SK-N-SH treated with all-trans-retinoic acid at 6 μM for 48 hours (cell line): ENCODE measurements at regions not wholly inside any gene's neighbourhood (a gene's known extent, or its start where the extent isn't known, plus 50 kb on each side); places are given as distances from the start of the nearest gene placed in this dataset.

ENCODE experiments used
- ATAC-seq: fragments of 200-7000 bp; cut with Tn5 transposase; 3 replicates; pipeline ENCODE4 v1.9.1; 2020; ENCODE audit warnings: mild to moderate bottlenecking, moderate library complexity
- ARNTL ChIP-seq: fragments of 450-650 bp; formaldehyde crosslinking; IDR thresholded peaks from 2 replicates; pipeline ENCODE4 v1.5.0; 2020; ENCODE audit warnings: low read depth, mild to moderate bottlenecking, moderate library complexity, borderline replicate concordance
- BACH2 ChIP-seq: fragments of 250-450 bp; sonication (Bioruptor Pico); IDR thresholded peaks from 2 replicates; pipeline ENCODE4 v1.9.0; 2021; ENCODE audit warnings: mild to moderate bottlenecking, borderline replicate concordance
- CSDC2 ChIP-seq: fragments of 250-450 bp; sonication (Bioruptor Pico); IDR thresholded peaks from 2 replicates; pipeline ENCODE4 v1.5.0; 2020; ENCODE audit warnings: mild to moderate bottlenecking, moderate library complexity
- ESRRG ChIP-seq: fragments of 250-450 bp; sonication (Bioruptor Pico); IDR thresholded peaks from 2 replicates; pipeline ENCODE4 v1.6.1; 2021; ENCODE audit warnings: mild to moderate bottlenecking
- GLIS3 ChIP-seq: fragments of 250-450 bp; sonication (Bioruptor Pico); IDR thresholded peaks from 2 replicates; pipeline ENCODE4 v1.5.0; 2020; ENCODE audit warnings: mild to moderate bottlenecking, moderate library complexity
- ISL1 ChIP-seq: fragments of 250-450 bp; sonication (Bioruptor Pico); IDR thresholded peaks from 2 replicates; pipeline ENCODE4 v2.1.2; 2022; ENCODE audit warnings: mild to moderate bottlenecking, moderate library complexity
- OSR1 ChIP-seq: fragments of 250-450 bp; sonication (Bioruptor Pico); IDR thresholded peaks from 2 replicates; pipeline ENCODE4 v1.8.0; 2022; ENCODE audit warnings: moderate library complexity, mild to moderate bottlenecking, inconsistent platforms
- POU6F1 ChIP-seq: fragments of 250-450 bp; sonication (Bioruptor Pico); IDR thresholded peaks from 2 replicates; pipeline ENCODE4 v1.8.0; 2021; ENCODE audit warnings: low read depth, mild to moderate bottlenecking, moderate library complexity, borderline replicate concordance
- PPARA ChIP-seq: fragments of 250-450 bp; sonication (Bioruptor Pico); IDR thresholded peaks from 2 replicates; pipeline ENCODE4 v1.5.0; 2020; ENCODE audit warnings: mild to moderate bottlenecking, borderline replicate concordance
- RARB ChIP-seq: fragments of 250-450 bp; sonication (Bioruptor Pico); IDR thresholded peaks from 2 replicates; pipeline ENCODE4 v1.8.0; 2021; ENCODE audit warnings: mild to moderate bottlenecking, moderate library complexity
- SNAI2 ChIP-seq: fragments of 250-450 bp; sonication (Bioruptor Pico); IDR thresholded peaks from 2 replicates; pipeline ENCODE4 v1.5.0; 2020; ENCODE audit warnings: mild to moderate bottlenecking, moderate library complexity
- TCF4 ChIP-seq: fragments of 250-450 bp; sonication (Bioruptor Pico); IDR thresholded peaks from 2 replicates; pipeline ENCODE4 v1.8.0; 2021; ENCODE audit warnings: mild to moderate bottlenecking, moderate library complexity, borderline replicate concordance
- TOX ChIP-seq: fragments of 250-450 bp; sonication (Bioruptor Pico); IDR thresholded peaks from 2 replicates; pipeline ENCODE4 v1.8.0; 2021; ENCODE audit warnings: mild to moderate bottlenecking, moderate library complexity, borderline replicate concordance
- ZC3H10 ChIP-seq: fragments of 250-450 bp; sonication (Bioruptor Pico); IDR thresholded peaks from 2 replicates; pipeline ENCODE4 v1.5.1; 2021; ENCODE audit warnings: mild to moderate bottlenecking, moderate library complexity
- ZFP30 ChIP-seq: fragments of 450-650 bp; formaldehyde crosslinking; IDR thresholded peaks from 2 replicates; pipeline ENCODE4 v1.5.0; 2022; ENCODE audit warnings: mild to moderate bottlenecking, moderate library complexity
- ZNF565 ChIP-seq: fragments of 450-650 bp; formaldehyde crosslinking; conservative IDR thresholded peaks from 2 replicates; pipeline ENCODE4 v1.5.0; 2020; ENCODE audit warnings: low read depth, mild to moderate bottlenecking, moderate library complexity
- ZNF70 ChIP-seq: fragments of 450-650 bp; formaldehyde crosslinking; IDR thresholded peaks from 2 replicates; pipeline ENCODE4 v1.5.0; 2020; ENCODE audit warnings: mild to moderate bottlenecking, moderate library complexity
- ZNF8 ChIP-seq: fragments of 450-650 bp; formaldehyde crosslinking; IDR thresholded peaks from 2 replicates; pipeline ENCODE4 v1.5.0; 2020; ENCODE audit warnings: mild to moderate bottlenecking, moderate library complexity
- TF ChIP-seq, protein P1 (sequence below): fragments of 250-450 bp; sonication (Bioruptor Pico); IDR thresholded peaks from 2 replicates; pipeline ENCODE4 v1.8.0; 2020; ENCODE audit warnings: mild to moderate bottlenecking, moderate library complexity, borderline replicate concordance
- TF ChIP-seq, protein P2 (sequence below): fragments of 250-450 bp; sonication (Bioruptor Pico); IDR thresholded peaks from 2 replicates; pipeline ENCODE4 v1.5.1; 2021; ENCODE audit warnings: mild to moderate bottlenecking, moderate library complexity

DNA sequence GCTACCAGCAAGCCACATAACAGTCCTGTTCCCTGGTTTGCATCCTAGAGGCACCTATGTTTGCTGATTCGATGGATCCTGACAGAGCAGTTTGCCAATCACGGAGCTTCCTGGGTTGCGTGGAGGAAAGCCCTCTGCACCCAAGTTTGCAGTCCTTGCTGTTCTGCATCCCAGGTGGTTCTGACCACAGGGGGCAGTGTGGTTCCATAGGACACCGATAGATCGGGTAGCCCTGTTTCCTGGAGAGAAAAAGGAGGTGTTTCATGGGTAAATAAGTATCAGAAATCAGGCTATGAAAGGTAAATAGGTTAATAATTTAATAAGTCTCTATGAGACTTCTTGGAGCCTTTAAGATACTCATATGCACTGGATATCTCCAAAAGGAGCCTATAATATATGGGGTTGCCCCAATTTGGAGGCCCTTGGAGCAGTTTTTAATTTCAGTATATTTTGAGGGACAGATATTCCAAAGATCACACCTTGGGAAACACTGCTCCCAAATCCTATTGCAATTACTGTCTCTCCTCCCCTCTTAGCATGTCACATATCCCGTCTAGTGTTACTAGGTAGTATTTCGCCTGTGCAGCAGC is 194.6 kb upstream of the TPM1 start:
- TF ChIP-seq ZC3H10 (CRISPR knock-in tag): no peak
- TF ChIP-seq TCF4 (CRISPR knock-in tag): no peak
- TF ChIP-seq ZNF70: no peak
- TF ChIP-seq ARNTL: no peak
- ATAC-seq: peak; percentile 26; the same call in 1 of the 3 replicates

DNA sequence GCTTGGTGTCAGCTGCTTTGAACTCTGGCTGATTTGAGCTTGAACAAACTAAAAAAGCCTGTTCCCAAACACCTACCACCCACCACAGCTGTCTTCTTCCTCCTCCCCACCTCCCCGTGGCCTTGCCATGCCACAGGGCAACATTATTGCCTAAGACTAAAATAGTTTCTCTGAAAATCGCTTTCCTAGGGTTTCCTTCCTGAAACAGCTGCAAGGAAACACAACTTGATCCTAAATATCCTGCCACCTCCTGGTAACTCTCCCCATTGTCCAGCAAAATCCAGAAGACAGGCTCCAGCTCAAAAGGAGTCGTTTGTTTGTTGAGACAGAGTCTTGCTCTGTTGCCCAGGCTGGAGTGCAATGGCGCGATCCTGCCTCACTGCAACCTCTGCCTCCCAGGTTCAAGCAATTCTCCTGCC is 193.9 kb upstream of the TPM1 start:
- no peak for TF ChIP-seq RARB (CRISPR knock-in tag)
- TF ChIP-seq ISL1 (CRISPR knock-in tag): no peak
- no peak for TF ChIP-seq BACH2 (CRISPR knock-in tag)
- TF ChIP-seq CSDC2 (CRISPR knock-in tag): no peak
- TF ChIP-seq GLIS3 (CRISPR knock-in tag): no peak
- TF ChIP-seq POU6F1 (CRISPR knock-in tag): no peak
- no peak for TF ChIP-seq ESRRG
- no peak for TF ChIP-seq SNAI2 (CRISPR knock-in tag)
- no peak for TF ChIP-seq TOX (CRISPR knock-in tag)
- ATAC-seq: no peak

- ATAC-seq: no peak
- no peak for TF ChIP-seq ZFP30 (CRISPR knock-in tag)
- no peak for TF ChIP-seq OSR1 (CRISPR knock-in tag)
- TF ChIP-seq GLIS3 (CRISPR knock-in tag): no peak
- TF ChIP-seq POU6F1 (CRISPR knock-in tag): no peak
- TF ChIP-seq, protein P1, sequence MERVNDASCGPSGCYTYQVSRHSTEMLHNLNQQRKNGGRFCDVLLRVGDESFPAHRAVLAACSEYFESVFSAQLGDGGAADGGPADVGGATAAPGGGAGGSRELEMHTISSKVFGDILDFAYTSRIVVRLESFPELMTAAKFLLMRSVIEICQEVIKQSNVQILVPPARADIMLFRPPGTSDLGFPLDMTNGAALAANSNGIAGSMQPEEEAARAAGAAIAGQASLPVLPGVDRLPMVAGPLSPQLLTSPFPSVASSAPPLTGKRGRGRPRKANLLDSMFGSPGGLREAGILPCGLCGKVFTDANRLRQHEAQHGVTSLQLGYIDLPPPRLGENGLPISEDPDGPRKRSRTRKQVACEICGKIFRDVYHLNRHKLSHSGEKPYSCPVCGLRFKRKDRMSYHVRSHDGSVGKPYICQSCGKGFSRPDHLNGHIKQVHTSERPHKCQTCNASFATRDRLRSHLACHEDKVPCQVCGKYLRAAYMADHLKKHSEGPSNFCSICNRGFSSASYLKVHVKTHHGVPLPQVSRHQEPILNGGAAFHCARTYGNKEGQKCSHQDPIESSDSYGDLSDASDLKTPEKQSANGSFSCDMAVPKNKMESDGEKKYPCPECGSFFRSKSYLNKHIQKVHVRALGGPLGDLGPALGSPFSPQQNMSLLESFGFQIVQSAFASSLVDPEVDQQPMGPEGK (CRISPR knock-in tag): no peak
- TF ChIP-seq ZNF565: no peak
- TF ChIP-seq, all 23 proteins: peak for 0
Measured at GRCh38 chr15:62849316-62850106, 193.0 kb upstream of the TPM1 start.

DNA sequence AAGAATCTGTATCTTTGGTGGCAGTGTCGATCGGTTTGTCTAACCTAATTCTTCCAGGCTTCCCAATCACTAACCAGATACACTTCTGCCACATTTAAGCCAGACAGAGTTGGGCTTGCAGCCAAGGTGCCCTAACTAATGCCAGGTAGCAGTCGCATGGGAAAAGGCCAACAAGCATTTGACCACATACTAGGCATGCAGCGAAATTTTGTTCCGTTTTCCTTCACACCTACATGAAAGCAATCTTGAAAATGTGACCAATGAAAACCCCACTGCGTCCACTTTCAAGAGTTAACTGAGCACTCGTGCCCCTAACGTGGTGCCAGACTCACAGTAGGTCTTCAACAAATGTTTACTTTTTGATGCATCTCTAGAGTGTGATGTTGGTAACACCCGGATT is 192.2 kb upstream of the TPM1 start:
- ATAC-seq: no peak; the same call in 1 of the 3 replicates
- TF ChIP-seq ZNF8 (CRISPR knock-in tag): no peak
- TF ChIP-seq ISL1 (CRISPR knock-in tag): no peak
- TF ChIP-seq ZNF70: no peak
- no peak for TF ChIP-seq TOX (CRISPR knock-in tag)
- TF ChIP-seq, protein P1 (CRISPR knock-in tag): no peak
- no peak for TF ChIP-seq ZC3H10 (CRISPR knock-in tag)
- no peak for TF ChIP-seq PPARA (CRISPR knock-in tag)
- no peak for TF ChIP-seq GLIS3 (CRISPR knock-in tag)
- TF ChIP-seq SNAI2 (CRISPR knock-in tag): no peak
- no peak for TF ChIP-seq OSR1 (CRISPR knock-in tag)
- TF ChIP-seq, protein P2, sequence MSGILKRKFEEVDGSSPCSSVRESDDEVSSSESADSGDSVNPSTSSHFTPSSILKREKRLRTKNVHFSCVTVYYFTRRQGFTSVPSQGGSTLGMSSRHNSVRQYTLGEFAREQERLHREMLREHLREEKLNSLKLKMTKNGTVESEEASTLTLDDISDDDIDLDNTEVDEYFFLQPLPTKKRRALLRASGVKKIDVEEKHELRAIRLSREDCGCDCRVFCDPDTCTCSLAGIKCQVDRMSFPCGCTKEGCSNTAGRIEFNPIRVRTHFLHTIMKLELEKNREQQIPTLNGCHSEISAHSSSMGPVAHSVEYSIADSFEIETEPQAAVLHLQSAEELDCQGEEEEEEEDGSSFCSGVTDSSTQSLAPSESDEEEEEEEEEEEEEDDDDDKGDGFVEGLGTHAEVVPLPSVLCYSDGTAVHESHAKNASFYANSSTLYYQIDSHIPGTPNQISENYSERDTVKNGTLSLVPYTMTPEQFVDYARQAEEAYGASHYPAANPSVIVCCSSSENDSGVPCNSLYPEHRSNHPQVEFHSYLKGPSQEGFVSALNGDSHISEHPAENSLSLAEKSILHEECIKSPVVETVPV (CRISPR knock-in tag): no peak
- no peak for TF ChIP-seq TCF4 (CRISPR knock-in tag)
